SK-N-SH treated with all-trans-retinoic acid at 6 μM for 48 hours (cell line): ENCODE measurements at regions not wholly inside any gene's neighbourhood (a gene's known extent, or its start where the extent isn't known, plus 50 kb on each side); places are given as distances from the start of the nearest gene placed in this dataset.

Source experiments
- ARNTL ChIP-seq: fragments of 450-650 bp; formaldehyde crosslinking; IDR thresholded peaks from 2 replicates; pipeline ENCODE4 v1.5.0; 2020; ENCODE audit warnings: low read depth, mild to moderate bottlenecking, moderate library complexity, borderline replicate concordance
- BACH2 ChIP-seq: fragments of 250-450 bp; sonication (Bioruptor Pico); IDR thresholded peaks from 2 replicates; pipeline ENCODE4 v1.9.0; 2021; ENCODE audit warnings: mild to moderate bottlenecking, borderline replicate concordance
- CREB5 ChIP-seq: fragments of 250-450 bp; sonication (Bioruptor Pico); IDR thresholded peaks from 2 replicates; pipeline ENCODE4 v1.5.1; 2020; ENCODE audit warnings: low read depth, mild to moderate bottlenecking, moderate library complexity
- ISL1 ChIP-seq: fragments of 250-450 bp; sonication (Bioruptor Pico); IDR thresholded peaks from 2 replicates; pipeline ENCODE4 v2.1.2; 2022; ENCODE audit warnings: mild to moderate bottlenecking, moderate library complexity
- PATZ1 ChIP-seq: fragments of 250-450 bp; sonication (Bioruptor Pico); IDR thresholded peaks from 2 replicates; pipeline ENCODE4 v1.8.0; 2020; ENCODE audit warnings: mild to moderate bottlenecking, moderate library complexity, borderline replicate concordance
- RARB ChIP-seq: fragments of 250-450 bp; sonication (Bioruptor Pico); IDR thresholded peaks from 2 replicates; pipeline ENCODE4 v1.8.0; 2021; ENCODE audit warnings: mild to moderate bottlenecking, moderate library complexity
- TCF4 ChIP-seq: fragments of 250-450 bp; sonication (Bioruptor Pico); IDR thresholded peaks from 2 replicates; pipeline ENCODE4 v1.8.0; 2021; ENCODE audit warnings: mild to moderate bottlenecking, moderate library complexity, borderline replicate concordance
- ZC3H10 ChIP-seq: fragments of 250-450 bp; sonication (Bioruptor Pico); IDR thresholded peaks from 2 replicates; pipeline ENCODE4 v1.5.1; 2021; ENCODE audit warnings: mild to moderate bottlenecking, moderate library complexity
- ZFP3 ChIP-seq: fragments of 250-450 bp; sonication (Bioruptor Pico); IDR thresholded peaks from 2 replicates; pipeline ENCODE4 v1.5.0; 2020; ENCODE audit warnings: mild to moderate bottlenecking, moderate library complexity
- ZNF565 ChIP-seq: fragments of 450-650 bp; formaldehyde crosslinking; conservative IDR thresholded peaks from 2 replicates; pipeline ENCODE4 v1.5.0; 2020; ENCODE audit warnings: low read depth, mild to moderate bottlenecking, moderate library complexity
- ZNF70 ChIP-seq: fragments of 450-650 bp; formaldehyde crosslinking; IDR thresholded peaks from 2 replicates; pipeline ENCODE4 v1.5.0; 2020; ENCODE audit warnings: mild to moderate bottlenecking, moderate library complexity
- ZNF8 ChIP-seq: fragments of 450-650 bp; formaldehyde crosslinking; IDR thresholded peaks from 2 replicates; pipeline ENCODE4 v1.5.0; 2020; ENCODE audit warnings: mild to moderate bottlenecking, moderate library complexity
- TF ChIP-seq, protein P1 (sequence below): fragments of 250-450 bp; sonication (Bioruptor Pico); IDR thresholded peaks from 2 replicates; pipeline ENCODE4 v1.8.0; 2021; ENCODE audit warnings: low read depth, mild to moderate bottlenecking, moderate library complexity, borderline replicate concordance

- TF ChIP-seq PATZ1 (CRISPR knock-in tag) = no peak
- no peak for TF ChIP-seq ZC3H10 (CRISPR knock-in tag)
- no peak for TF ChIP-seq ZFP3
- TF ChIP-seq BACH2 (CRISPR knock-in tag) = no peak
- no peak for TF ChIP-seq TCF4 (CRISPR knock-in tag)
- no peak for TF ChIP-seq ZNF565 (CRISPR knock-in tag)
- no peak for TF ChIP-seq ARNTL (CRISPR knock-in tag)
- TF ChIP-seq, protein P1, sequence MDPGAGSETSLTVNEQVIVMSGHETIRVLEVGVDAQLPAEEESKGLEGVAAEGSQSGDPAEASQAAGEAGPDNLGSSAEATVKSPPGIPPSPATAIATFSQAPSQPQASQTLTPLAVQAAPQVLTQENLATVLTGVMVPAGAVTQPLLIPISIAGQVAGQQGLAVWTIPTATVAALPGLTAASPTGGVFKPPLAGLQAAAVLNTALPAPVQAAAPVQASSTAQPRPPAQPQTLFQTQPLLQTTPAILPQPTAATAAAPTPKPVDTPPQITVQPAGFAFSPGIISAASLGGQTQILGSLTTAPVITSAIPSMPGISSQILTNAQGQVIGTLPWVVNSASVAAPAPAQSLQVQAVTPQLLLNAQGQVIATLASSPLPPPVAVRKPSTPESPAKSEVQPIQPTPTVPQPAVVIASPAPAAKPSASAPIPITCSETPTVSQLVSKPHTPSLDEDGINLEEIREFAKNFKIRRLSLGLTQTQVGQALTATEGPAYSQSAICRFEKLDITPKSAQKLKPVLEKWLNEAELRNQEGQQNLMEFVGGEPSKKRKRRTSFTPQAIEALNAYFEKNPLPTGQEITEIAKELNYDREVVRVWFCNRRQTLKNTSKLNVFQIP (CRISPR knock-in tag) = no peak
- no peak for TF ChIP-seq ZNF70 (CRISPR knock-in tag)
- TF ChIP-seq ISL1 (CRISPR knock-in tag) = no peak; the same call in 1 of the 2 replicates
- TF ChIP-seq RARB (CRISPR knock-in tag) = no peak
- no peak for TF ChIP-seq CREB5 (CRISPR knock-in tag)
- TF ChIP-seq ZNF8 (CRISPR knock-in tag) = no peak
Measured at GRCh38 chr2:139160836-139161235, 380.6 kb upstream of the NXPH2 start.
